HCT116 (cell line): ENCODE measurements at regions not wholly inside any gene's neighbourhood (a gene's known extent, or its start where the extent isn't known, plus 50 kb on each side); places are given as distances from the start of the nearest gene placed in this dataset.

Source experiments
- ATF3 ChIP-seq: IDR thresholded peaks from 2 replicates; pipeline ENCODE4 v1.6.1; 2012
- CTCF ChIP-seq, 3 experiments: fragments of 200-600 bp in 1 of 3; sonication (generic) in 1 of 3; IDR thresholded peaks in 2 of 3; conservative IDR thresholded peaks in 1 of 3; 2 replicates each; pipeline ENCODE4 v1.5.1; 2012 to 2017; ENCODE audit warnings: low read depth in 2 of 3, low read length in 2 of 3, antibody characterized with exemption in 1 of 3, borderline replicate concordance in 1 of 3, control low read depth in 1 of 3, mild to moderate bottlenecking in 1 of 3, mixed read lengths in 1 of 3, mixed run types in 1 of 3, moderate library complexity in 1 of 3; ENCODE audit not compliant: insufficient read depth in 1 of 3
- EZH2 ChIP-seq: fragments of 200-600 bp; sonication (generic); IDR thresholded peaks from 2 replicates; pipeline ENCODE4 v1.6.1; 2017; ENCODE audit warnings: antibody characterized with exemption, mixed run types
- FOSL1 ChIP-seq: IDR thresholded peaks from 2 replicates; pipeline ENCODE4 v1.6.1; 2012; ENCODE audit warnings: low read depth
- POLR2A ChIP-seq: IDR thresholded peaks from 2 replicates; pipeline ENCODE4 v1.7.0; 2011; ENCODE audit warnings: borderline replicate concordance; ENCODE audit not compliant: insufficient read depth, insufficient read length; ENCODE audit errors: extremely low read depth
- POLR2AphosphoS5 ChIP-seq: IDR thresholded peaks from 2 replicates; pipeline ENCODE4 v1.6.1; 2011; ENCODE audit warnings: mild to moderate bottlenecking, low read depth, low read length, moderate library complexity
- RAD21 ChIP-seq: IDR thresholded peaks from 2 replicates; pipeline ENCODE4 v1.6.1; 2012; ENCODE audit warnings: low read depth, mild to moderate bottlenecking
- REST ChIP-seq: IDR thresholded peaks from 2 replicates; pipeline ENCODE4 v1.6.1; 2012; ENCODE audit warnings: low read depth
- SP1 ChIP-seq: IDR thresholded peaks from 2 replicates; pipeline ENCODE4 v1.6.1; 2012; ENCODE audit warnings: low read depth

GRCh38 chr11:43242401-43242800, 69.4 kb upstream of the API5 start:
- TF ChIP-seq RAD21 = no peak
- no peak for TF ChIP-seq CTCF (IDR thresholded peaks at IDR 0.05 in 2 of 3, conservative IDR thresholded peaks at IDR 0.05 in 1 of 3; ENCODE audit: borderline replicate concordance in 1 of 3, insufficient read depth in 1 of 3, low read depth in 2 of 3, low read length in 2 of 3)
- TF ChIP-seq EZH2 = no peak
- no peak for TF ChIP-seq FOSL1
- TF ChIP-seq REST = no peak
- TF ChIP-seq POLR2AphosphoS5 = no peak
- no peak for TF ChIP-seq ATF3
- no peak for TF ChIP-seq SP1
- TF ChIP-seq POLR2A = no peak
